ENCODE measurements at regions not wholly inside any gene's neighbourhood (a gene's known extent, or its start where the extent isn't known, plus 50 kb on each side); places are given as distances from the start of the nearest gene placed in this dataset.

DNA sequence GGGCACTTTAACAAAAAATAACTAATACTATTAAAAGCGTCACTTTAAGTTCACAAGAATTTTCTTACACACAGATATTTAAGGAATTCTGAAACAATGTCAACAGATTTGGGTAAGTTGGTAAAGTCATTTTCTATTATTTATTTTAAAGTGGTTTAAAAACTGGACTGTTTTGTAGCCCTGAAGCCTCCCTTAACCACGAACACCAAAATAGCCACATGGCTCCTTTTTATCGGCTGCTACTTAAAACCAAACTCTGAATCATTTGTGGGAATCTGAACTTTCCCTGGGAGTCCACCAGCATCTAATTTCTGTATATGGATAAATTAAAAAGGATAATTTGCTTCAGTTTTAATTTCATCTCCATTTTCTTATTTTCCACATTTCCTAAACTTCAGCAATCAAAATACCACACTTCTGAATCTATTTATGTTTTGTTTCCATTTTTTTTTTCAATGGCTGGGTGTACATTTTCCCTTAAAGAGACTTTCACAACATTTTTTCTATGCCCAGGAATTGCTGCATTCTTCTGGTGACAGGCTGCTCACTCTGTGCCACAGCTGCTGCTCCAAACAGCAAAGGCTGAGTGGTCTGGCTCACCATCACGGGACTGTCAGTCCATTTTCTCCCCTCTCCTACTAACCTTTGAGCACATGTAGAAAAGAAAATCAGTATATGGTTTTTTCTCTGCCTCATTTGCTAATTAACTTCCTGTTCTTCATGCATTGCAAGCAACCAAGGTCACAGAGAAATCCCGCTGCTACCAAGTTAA lies 255.5 kb upstream of the KCNJ16 start:
- Histone ChIP-seq H2AFZ (no peak overlapping the region), H3K27me3 (ENCODE audit: control insufficient read depth, insufficient read depth, low read length) (no peaks in the 10 kb centered on the region), H3K4me2 (ENCODE audit: low read length) (no peak overlapping the region), H3K36me3 (ENCODE audit: control insufficient read depth, insufficient read depth, low read length) (no peaks in the 10 kb centered on the region), H3K9ac (no peak overlapping the region), H3K79me2 (no peaks in the 10 kb centered on the region), H3K4me1 (no peaks in the 10 kb centered on the region), H3K4me3 (ENCODE audit: low read depth, low read length) (no peak overlapping the region), H3K9me3 (ENCODE audit: control insufficient read depth, low read length) (no peaks in the 10 kb centered on the region), H3K27ac (no peak overlapping the region)
- TF ChIP-seq, protein P1, sequence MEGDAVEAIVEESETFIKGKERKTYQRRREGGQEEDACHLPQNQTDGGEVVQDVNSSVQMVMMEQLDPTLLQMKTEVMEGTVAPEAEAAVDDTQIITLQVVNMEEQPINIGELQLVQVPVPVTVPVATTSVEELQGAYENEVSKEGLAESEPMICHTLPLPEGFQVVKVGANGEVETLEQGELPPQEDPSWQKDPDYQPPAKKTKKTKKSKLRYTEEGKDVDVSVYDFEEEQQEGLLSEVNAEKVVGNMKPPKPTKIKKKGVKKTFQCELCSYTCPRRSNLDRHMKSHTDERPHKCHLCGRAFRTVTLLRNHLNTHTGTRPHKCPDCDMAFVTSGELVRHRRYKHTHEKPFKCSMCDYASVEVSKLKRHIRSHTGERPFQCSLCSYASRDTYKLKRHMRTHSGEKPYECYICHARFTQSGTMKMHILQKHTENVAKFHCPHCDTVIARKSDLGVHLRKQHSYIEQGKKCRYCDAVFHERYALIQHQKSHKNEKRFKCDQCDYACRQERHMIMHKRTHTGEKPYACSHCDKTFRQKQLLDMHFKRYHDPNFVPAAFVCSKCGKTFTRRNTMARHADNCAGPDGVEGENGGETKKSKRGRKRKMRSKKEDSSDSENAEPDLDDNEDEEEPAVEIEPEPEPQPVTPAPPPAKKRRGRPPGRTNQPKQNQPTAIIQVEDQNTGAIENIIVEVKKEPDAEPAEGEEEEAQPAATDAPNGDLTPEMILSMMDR (IDR thresholded peaks at IDR 0.05) = no peak

DNA sequence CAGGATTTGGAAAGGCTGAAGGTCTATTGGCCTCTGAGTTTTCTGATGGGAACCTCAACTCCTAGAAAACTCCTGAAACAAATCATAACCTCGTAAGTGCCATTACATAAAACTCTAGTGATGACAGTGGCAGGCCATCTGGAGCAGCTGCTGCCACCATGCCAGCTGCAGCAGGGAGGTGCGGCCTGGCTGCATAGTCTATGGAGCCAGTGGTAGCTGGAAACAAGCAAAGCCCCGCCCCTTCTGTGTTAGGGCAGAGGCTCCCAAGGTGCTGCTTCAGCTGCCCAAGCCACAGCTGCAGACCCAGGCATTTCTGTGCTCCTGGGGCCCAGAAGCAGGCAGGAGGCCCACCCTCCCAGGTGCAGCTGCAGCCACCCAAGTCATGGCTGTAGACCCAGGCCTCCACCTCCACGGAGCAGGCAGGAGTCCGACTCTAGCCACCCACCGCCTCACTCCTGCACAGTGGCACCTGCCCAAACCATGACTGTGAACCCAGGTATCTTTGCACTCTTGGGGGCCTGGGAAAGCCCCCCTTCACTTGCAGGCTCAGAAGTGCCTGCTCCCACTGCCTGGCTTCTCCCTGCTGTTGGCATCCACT lies 254.1 kb upstream of the KCNJ16 start:
- no peak overlapping the region for H3K9ac ChIP-seq
- H3K4me3 ChIP-seq (ENCODE audit: low read depth, low read length) = no peak overlapping the region
- no peak overlapping the region for H3K4me2 ChIP-seq (ENCODE audit: low read length)
- no peaks in the 10 kb centered on the region for H3K79me2 ChIP-seq
- no peak overlapping the region for H2AFZ ChIP-seq
- no peaks in the 10 kb centered on the region for H3K4me1 ChIP-seq
- TF ChIP-seq, protein P1 (IDR thresholded peaks at IDR 0.05) = no peak
- H3K36me3 ChIP-seq (ENCODE audit: control insufficient read depth, insufficient read depth, low read length) = no peaks in the 10 kb centered on the region
- H3K27me3 ChIP-seq (ENCODE audit: control insufficient read depth, insufficient read depth, low read length) = no peaks in the 10 kb centered on the region
- H3K27ac ChIP-seq = no peak overlapping the region
- H3K9me3 ChIP-seq (ENCODE audit: control insufficient read depth, low read length) = no peaks in the 10 kb centered on the region

DNA sequence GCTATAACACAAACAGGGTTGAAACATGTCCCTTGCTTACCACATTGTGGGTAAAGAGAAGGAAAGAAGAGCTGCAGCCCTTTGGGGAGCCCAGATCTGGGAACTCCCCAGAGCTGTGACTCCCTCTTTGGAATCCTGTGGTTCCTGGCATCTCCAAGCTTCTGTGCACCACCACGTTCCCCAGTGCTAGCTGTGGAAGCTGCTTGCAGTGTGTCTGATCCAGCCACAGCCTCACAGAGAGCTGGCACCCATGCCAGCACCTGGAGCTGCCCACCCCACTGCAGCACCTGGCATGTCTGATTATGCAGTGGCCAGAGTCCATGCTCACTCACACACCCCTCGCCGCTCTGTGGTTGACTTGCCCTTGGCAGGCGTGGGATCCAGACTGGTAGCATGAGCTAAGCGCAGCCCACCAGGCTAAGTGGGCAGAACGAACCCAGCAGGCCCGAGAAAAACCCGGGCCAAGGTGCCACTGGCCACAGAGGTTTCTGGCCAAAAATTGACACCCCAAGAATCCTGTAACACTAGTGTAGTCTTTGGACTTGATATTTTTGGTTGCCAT lies 252.6 kb upstream of the KCNJ16 start:
- Histone ChIP-seq H3K4me1 (no peaks in the 10 kb centered on the region), H3K27me3 (ENCODE audit: control insufficient read depth, insufficient read depth, low read length) (no peaks in the 10 kb centered on the region), H3K4me3 (ENCODE audit: low read depth, low read length) (no peak overlapping the region), H3K9me3 (ENCODE audit: control insufficient read depth, low read length) (no peaks in the 10 kb centered on the region), H3K36me3 (ENCODE audit: control insufficient read depth, insufficient read depth, low read length) (no peaks in the 10 kb centered on the region), H3K79me2 (no peaks in the 10 kb centered on the region), H3K9ac (no peak overlapping the region), H2AFZ (no peak overlapping the region), H3K4me2 (ENCODE audit: low read length) (no peak overlapping the region), H3K27ac (no peak overlapping the region)
- TF ChIP-seq, protein P1 (IDR thresholded peaks at IDR 0.05) = no peak

DNA sequence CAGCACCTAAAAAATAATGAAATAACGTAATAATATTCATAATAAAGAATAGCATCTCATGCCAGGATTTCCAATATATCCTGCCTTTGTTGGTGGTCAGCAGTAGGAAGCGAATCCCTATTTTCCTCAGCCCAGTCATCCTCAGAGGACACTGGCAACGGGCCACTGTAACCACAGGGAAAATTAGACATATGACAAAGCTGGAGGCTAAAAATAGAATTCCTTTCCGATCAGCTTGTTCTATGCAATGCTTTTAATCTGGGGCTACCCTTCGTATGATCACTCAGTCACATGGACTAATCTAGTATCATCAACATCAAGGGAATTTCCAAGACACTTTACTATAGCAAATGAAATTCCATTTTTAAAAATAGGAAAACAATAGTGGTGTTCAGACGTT lies 246.9 kb upstream of the KCNJ16 start:
- Histone ChIP-seq H3K9ac (no peak overlapping the region), H2AFZ (peak overlapping the region; percentile 17), H3K4me1 (no peaks in the 10 kb centered on the region), H3K36me3 (ENCODE audit: control insufficient read depth, insufficient read depth, low read length) (no peaks in the 10 kb centered on the region), H3K4me2 (ENCODE audit: low read length) (no peak overlapping the region), H3K79me2 (no peaks in the 10 kb centered on the region), H3K9me3 (ENCODE audit: control insufficient read depth, low read length) (no peaks in the 10 kb centered on the region), H3K27ac (no peak overlapping the region), H3K27me3 (ENCODE audit: control insufficient read depth, insufficient read depth, low read length) (no peaks in the 10 kb centered on the region), H3K4me3 (ENCODE audit: low read depth, low read length) (no peak overlapping the region)
- TF ChIP-seq, protein P1 (IDR thresholded peaks at IDR 0.05) = no peak
